ENCODE measurements at regions not wholly inside any gene's neighbourhood (a gene's known extent, or its start where the extent isn't known, plus 50 kb on each side); places are given as distances from the start of the nearest gene placed in this dataset.
"Not testable (repeated sequence)": the region's sequence is repeated elsewhere in the genome, so short reads cannot be mapped to it uniquely, and the experiment has no call there.

DNA sequence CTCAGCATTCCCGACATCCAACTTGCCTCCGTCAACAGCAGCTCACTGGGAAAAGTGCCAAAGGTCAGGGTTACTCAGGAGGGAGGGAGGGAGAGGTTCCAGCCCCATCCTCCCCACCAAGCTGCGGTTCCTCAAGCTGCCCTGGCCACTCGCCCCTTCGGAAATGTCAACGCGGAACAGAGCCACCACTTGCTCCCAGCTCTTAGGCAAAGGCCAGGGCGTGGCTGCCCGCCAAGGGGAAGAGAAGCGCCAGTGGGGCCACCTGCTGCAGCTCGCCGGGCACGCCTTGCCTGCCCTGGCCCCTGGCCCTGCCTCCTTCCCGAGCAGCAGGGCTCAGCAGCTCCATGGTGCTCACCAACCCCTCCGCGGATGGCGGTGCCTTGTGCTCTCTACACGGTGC is 531.1 kb downstream of the TP53TG3F start:
- DNase-seq (ENCODE audit: low spot score); ATAC-seq: not testable (repeated sequence)

DNA sequence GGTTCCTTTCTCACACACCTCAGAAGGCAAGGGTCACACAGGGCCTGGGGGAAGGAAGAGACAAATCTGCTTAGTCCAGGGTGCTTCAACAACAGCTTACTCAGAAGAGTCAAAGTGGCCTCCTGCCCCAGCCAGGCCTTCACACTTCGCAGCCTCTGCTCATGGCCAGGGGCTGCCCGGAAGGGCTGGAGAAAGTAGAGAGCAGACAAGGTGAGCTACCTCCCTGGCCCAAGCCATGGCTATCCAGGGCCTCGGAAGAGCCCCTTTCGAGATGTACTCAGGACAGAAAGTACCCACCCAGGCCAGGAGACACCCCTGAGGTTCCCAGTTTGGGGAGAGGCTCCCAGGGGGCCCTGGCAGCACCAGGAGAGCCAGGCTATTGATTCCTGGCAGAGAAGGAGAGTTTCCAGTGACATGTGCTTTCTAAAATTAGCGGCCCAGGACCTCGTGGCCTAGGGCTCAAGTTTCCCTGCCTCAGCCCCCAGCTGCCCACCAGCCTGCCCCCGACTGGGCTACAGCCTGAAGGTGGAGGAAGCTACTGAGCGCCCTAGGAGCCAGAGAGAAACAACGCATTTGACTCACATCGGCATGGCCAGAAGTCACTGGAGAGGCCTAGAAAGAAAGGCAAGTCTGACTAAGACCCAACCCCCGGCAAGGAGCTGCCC is 533.2 kb downstream of the TP53TG3F start:
- not testable (repeated sequence) for ATAC-seq; DNase-seq (ENCODE audit: low spot score)

DNA sequence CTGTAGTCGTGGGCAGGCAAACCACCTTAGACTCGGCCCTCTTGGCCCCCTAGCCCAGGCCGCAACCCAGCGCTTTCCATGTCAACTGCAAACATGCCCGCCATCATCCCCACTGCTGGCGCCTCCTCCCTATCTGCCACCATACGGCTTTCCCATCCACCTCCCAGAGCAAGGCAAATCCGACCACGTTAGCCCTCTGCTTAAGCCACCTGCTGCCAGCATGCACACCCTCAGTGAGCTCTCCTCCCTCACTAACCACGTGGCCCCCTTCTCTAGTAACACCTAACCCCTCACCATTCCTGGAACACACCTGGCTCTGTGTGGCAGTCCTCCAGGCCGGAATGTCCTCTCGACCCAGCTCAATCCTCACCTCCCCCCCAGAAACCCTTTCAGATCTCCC is 534.8 kb downstream of the TP53TG3F start:
- not testable (repeated sequence) for ATAC-seq; DNase-seq (ENCODE audit: low spot score)

DNA sequence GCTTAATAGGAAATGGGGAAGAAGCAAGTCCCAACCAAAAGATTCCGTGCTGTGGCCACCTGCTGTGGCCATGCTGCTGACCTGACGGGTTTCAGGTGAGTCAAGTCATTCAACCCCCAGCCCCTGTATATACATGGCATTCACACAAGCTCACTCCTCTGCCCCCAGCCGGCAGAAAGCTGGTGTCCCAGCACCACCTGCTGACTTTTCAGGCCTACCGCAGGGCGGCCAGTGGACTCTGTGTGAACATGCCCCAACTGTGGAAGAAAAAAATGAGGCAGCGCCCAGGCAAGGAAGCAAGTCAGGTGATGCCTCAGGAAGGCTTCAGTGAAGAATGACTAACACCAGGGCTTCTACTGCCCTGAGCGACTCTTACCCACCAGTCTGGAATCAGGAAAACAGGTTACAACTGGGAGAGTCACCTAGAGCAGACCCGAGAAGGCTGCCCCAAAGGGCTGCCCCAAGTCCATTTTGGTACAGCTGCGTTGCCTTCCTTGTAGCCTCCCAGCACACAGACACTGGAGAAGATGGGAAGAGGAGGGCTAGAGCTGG is 536.5 kb downstream of the TP53TG3F start:
- not testable (repeated sequence) for DNase-seq (ENCODE audit: low spot score); ATAC-seq

DNA sequence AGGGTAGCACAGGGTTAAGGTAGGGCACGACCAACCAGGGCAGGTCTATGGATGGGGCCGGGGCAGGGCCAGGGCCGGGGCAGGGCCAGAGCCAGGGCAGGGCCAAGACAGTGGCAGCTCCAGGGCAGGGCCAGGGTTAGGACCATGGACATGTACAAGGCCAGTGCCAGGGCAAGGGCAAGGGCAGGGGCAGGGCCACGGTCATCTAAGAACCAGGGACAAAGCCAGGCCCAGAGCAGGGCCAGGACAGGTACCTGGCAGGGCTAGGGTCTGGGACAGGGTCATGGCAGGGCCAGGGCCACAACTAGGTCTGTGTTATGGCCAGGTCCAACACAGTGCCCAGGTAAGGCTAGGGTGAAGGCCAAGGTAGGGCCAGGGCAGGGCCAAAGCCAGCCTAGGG is 541.8 kb downstream of the TP53TG3F start:
- DNase-seq (ENCODE audit: low spot score); ATAC-seq: not testable (repeated sequence)

DNA sequence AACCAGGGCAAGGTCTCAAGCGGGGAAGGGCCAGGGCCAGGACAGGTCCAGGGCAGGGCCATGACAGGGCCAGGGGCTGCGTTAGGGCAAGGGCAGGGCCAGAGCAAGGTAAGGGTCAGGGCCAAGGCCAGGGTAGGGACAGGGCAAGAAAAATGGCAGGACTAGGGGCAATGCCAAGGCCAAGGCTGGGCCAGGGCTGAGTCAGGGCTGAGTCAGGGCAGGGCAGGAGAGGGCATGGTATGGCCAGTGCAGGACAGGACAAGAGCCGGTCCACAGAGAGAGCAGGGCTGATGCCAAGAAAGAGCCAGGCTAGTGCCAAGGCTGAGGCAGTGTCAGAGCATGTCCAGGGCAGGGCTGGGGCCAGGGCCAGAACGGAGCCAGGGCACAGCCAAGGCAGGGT is 542.5 kb downstream of the TP53TG3F start:
- not testable (repeated sequence) for DNase-seq (ENCODE audit: low spot score); ATAC-seq

DNA sequence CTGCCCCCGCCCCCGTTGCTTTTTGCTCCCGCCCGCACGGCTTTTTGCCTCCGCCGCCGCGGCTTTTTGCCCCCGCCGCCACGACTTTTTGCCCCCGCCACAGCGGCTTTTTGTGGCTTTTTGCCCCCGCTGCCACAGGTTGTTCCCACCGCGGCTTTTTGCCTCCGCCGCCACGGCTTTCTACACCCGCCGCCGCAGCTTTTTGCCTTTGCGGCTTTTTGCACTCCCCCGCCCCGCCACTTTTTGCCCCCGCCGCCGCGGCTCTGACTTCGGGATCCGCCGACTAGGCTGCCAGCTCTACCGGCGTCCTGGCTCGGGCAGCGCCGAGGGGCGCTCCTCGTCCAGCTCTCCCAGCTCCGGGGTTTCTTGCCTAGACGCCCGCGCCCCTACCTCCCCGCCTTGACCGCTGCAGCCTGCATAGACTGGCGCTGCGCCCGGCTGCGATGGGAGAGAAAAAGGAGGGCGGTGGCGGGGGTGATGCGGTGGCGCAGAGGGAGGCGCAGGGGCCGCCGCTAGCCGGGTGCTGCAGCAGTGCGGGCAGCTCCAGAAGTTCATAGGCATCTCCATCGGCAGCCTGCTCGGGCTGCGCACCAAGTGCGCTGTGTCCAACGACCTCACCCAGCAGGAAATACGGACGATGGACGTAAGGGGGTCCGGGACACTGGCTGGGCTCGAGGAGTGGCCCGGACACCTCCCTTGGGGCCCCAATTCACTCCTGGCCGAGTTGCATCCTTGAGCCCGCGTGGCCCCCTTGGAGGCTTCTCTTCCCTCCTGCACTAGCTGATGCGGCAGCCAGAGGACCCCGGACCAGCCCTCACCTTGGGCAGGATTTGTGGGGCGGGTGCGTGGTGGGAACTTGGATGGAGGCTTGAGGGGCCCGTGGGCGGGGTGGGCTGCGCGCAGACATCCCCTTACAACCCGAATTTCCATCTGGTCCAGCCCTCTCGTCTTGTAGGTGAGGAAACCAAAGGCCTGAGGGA is 555.7 kb downstream of the TP53TG3F start:
- not testable (repeated sequence) for DNase-seq (ENCODE audit: low spot score); ATAC-seq

DNA sequence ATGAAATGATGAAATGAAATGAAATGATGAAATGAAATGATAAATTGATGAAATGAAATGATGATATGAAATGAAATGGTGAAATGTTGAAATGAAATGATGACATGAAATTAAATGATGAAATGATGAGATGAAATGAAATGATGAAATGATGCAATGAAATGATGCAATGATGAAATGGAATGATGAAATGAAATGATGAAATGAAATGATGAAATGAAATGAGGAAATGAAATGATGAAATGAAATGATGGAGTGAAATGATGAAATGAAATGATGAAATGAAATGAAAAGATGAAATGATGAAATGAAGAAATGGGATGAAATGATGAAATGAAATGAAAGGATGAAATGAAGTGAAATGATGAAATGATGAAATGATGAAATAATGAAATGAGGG is 558.9 kb downstream of the TP53TG3F start:
- not testable (repeated sequence) for DNase-seq (ENCODE audit: low spot score); ATAC-seq

DNA sequence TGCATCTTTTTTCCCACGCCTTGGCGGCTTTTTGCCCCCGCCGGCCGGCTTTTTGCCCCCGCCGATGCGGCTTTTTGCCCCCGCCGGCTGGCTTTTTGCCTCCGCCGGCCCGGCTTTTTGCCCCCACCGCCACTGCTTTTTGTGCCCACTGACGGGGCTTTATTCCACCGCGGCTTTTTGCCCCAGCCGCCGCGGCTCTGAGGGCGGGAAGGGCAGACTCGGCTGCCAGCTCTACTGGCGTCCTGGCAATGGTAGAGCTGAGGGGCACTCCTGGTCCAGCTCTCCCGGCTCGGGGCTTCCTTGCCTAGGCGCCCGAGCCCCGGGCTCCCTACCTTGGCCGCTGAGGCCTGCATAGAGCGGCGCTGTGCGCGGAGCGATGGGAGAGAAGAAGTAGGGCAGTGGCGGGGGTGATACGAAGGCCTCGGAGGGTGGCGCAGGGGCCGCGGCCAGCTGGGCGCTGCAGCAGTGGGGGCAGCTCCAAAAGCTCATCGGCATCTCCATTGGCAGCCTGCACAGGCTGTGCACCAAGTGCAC is 591.4 kb downstream of the TP53TG3F start:
- DNase-seq (ENCODE audit: low spot score) = no peak
- ATAC-seq = no peak

DNA sequence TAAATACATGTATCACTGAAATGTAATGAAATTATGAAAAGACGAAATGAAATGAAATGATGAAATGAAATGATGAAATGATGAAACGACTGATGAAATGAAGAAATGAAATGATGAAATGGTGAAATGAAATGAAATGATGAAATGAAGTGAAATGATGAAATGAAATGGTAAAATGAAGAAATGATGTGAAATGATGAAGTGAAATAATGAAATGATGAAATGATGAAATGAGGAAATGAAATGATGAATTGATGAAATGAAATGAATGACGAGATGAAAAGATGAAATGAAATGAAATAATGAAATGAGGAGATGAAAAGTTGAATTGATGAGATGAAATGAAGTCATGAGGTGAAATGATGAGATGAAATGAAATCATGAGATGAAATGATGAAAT is 594.7 kb downstream of the TP53TG3F start:
- DNase-seq (ENCODE audit: low spot score) = no peak
- no peak for ATAC-seq

DNA sequence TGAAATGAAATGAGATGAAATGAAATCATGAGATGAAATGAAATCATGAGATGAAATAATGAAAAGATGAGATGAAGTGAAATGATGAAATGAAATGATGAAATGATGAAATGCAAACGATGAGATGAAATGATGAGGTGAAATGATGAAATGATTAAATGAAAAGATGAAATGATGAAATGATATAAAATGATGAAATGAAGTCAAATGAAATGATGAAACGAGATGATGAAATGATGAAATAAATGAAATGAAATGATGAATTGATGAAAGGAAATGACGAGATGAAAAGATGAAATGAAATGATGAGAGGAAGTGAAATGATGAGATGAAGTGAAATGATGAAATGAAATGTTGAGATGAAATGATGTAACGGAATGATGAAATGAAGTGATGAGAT is 595.6 kb downstream of the TP53TG3F start:
- no peak for ATAC-seq
- DNase-seq (ENCODE audit: low spot score) = no peak

DNA sequence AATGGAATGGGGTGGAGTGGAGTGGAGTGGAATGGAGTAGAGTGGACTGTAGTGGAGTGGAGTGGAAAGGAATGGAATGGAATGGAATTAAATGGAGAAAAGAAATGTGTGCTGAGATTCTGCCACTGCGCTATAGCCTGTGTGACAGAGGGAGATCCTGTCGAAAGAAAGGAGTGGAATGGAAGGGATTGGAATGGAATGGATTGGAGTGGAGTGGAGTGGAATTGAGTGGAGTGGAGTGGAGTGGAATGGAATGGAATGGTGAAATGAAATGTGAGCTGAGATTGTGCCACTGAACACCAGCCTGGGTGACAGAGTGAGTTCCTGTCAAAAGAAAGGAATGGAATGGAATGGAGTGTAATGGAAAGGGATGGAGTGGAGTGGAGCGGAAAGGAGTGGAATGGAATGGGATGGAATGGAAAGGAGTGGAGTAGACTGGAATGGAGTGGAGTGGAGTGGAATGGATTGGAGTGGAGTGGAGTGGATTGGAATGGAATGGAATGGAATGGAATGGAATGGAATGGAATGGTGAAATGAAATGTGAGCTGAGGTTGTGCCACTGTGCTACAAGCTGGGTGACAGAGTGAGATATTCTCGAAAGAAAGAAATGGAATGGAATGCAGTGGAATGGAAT is 603.3 kb downstream of the TP53TG3F start:
- not testable (repeated sequence) for DNase-seq (ENCODE audit: low spot score)
- peak; percentile 57 for ATAC-seq

DNA sequence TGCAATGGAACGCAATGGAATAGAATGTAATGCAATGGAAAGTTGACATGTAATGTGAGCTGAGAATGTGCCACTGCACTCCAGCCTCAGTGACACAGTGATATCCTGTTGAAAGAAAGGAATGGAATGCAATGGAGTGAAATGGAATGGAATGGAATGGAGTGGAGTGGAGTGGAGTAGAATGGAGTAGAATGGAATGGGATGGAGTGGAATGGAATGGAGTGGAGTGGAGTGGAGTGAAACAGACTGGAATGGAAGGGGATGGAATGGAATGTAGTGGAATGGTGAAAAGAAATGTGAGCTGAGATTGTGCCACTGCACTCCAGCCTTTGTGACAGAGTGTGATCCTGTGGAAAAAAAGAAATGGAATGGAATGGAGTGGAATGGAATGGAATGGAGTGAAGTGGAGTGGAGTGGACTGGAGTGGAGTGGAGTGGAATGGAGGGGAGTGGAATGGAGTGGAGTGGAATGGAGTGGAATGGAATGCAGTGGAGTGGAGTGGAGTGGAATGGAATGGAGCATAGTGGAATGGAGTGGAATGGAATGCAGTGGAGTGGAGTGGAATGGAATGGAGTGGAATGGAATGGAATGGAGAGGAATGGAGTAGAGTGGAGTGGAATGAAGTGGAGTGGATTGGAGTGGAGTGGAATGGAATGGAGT is 604.2 kb downstream of the TP53TG3F start:
- ATAC-seq = peak; percentile 49

DNA sequence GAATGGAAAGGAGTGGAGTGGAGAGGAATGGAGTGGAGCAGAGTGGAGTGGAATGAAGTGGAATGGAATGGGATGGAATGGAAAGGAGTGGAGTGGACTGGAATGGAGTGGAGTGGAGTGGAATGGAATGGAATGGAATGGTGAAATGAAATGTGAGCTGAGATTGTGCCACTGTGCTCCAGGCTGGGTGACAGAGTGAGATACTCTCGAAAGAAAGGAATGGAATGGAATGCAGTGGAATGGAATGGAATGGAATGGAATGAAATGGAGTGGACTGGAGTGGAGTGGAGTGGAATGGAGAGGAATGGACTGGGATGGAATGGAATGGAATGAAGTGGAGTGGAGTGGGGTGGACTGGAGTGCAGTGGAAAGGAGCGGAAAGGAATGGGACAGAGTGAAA is 605.2 kb downstream of the TP53TG3F start:
- peak; percentile 30 for ATAC-seq
- DNase-seq (ENCODE audit: low spot score) = not testable (repeated sequence)

More for the DNA sequence above, 604.2 kb downstream of the TP53TG3F start:
- DNase-seq (ENCODE audit: low spot score) = not testable (repeated sequence)

DNA sequence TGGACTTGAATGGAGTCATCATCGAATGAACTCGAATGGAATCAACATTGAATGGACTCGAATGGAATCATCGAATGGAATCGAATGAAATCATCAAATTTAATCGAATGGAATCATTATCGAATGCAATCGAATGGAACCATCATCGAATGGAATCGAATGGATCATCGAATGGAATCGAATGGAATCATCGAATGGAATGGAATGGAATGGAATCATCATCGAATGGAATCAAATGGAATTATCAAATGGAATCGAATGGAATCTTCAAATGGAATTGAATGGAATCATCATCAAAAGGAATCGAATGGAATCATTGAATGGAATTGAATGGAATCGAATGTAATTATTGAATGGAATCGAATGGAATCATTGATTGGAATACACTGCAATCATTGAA is 610.3 kb downstream of the TP53TG3F start:
- not testable (repeated sequence) for ATAC-seq; DNase-seq (ENCODE audit: low spot score)

DNA sequence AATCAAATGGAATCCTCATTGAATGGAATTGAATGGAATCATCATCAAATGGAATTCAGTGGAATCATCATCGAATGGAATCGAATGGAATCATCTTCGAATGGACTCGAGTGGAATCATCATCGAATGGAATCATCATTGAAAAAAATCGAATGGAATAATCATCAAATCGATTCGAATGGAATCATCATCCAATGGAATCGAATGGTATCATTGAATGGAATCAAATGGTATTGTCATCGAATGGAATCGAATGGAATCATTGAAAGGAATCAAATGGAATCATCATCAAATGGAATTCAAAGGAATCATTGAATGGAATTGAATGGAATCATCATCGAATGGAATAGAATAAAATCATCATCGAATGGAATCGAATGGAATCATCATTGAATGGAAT is 619.3 kb downstream of the TP53TG3F start:
- no peak for DNase-seq (ENCODE audit: low spot score)
- ATAC-seq = no peak

DNA sequence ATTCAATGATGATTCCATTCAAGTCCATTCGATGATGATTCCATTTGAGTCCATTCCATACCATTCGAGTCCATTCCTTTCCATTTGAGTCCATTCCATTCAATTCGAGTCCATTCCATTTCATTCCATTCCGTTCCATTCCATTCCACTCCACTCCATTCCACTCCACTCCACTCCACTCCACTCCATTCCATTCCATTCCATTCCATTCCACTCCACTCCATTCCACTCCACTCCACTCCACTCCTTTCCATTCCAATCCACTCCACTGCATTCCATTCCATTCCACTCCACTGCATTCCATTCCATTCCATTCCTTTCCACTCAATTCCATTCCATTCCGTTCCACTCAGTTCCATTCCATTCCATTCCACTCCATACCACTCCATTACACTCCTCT is 625.6 kb downstream of the TP53TG3F start:
- not testable (repeated sequence) for ATAC-seq

DNA sequence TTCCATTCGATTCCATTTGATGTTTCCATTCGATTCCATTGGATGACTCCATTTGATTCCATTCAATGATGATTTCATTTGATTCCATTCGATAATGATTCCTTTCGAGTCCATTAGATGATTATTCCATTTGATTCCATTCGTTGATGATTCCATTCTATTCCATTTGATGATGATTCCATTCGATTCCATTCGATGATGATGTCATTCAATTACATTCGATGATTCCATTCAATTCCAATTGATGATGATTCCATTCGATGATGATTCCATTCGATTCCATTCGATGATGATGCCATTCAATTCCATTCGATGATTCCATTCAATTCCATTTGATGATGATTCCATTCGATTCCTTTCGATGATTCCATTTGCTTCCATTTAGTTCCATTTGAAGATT is 635.6 kb downstream of the TP53TG3F start:
- not testable (repeated sequence) for ATAC-seq; DNase-seq (ENCODE audit: low spot score)

More for the DNA sequence above, 625.6 kb downstream of the TP53TG3F start:
- not testable (repeated sequence) for DNase-seq (ENCODE audit: low spot score)

DNA sequence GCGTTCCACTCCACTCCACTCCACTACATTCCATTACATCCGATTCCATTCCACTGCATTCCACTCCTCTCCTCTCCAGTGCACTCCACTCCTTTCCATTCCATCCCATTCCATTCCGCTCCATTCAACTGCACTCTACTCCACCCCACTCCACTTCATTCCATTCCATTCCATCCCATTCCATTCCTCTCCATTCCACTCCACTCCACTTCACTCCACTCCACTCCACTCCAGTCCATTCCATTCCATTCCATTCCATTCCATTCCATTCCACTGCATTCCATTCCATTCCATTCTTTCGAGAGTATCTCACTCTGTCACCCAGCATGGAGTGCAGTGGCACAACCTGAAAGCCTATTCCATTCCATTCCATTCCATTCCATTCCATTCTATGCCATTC is 637.5 kb downstream of the TP53TG3F start:
- not testable (repeated sequence) for ATAC-seq

DNA sequence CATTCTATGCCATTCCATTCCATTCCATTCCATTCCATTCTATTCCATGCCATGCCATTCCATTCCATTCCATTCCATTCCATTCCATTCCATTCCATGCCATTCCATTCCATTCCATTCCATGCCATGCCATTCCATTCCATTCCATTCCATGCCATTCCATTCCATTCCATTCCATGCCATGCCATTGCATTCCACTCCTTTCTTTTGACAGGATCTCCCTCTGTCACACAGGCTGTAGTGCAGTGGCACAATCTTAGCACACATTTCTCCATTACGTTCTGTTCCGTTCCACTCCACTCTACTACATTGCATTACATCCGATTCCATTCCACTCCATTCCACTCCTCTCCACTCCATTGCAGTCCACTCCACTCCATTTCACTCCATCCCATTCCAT is 637.9 kb downstream of the TP53TG3F start:
- ATAC-seq = not testable (repeated sequence)

More for the DNA sequence above, 637.5 kb downstream of the TP53TG3F start:
- not testable (repeated sequence) for DNase-seq (ENCODE audit: low spot score)

More for the DNA sequence above, 637.9 kb downstream of the TP53TG3F start:
- not testable (repeated sequence) for DNase-seq (ENCODE audit: low spot score)
